WERI-Rb-1 (cell line): ENCODE measurements at regions not wholly inside any gene's neighbourhood (a gene's known extent, or its start where the extent isn't known, plus 50 kb on each side); places are given as distances from the start of the nearest gene placed in this dataset.
A peak's percentile ranks its signal among the peaks of the same experiment; 100 is the strongest.

Source experiments
- DNase-seq: peaks from one replicate; pipeline ENCODE4 v3.0.0-alpha.2; 2020
- H3K27ac ChIP-seq: fragments of 250-450 bp; sonication (Bioruptor Pico); 2 replicates; pipeline ENCODE4 v1.5.1; 2020; ENCODE audit warnings: mild to moderate bottlenecking, moderate library complexity
- H3K27me3 ChIP-seq: fragments of 250-450 bp; sonication (Bioruptor Pico); 2 replicates; pipeline ENCODE4 v1.5.1; 2021; ENCODE audit warnings: mild to moderate bottlenecking, low read depth, moderate library complexity; ENCODE audit not compliant: insufficient read depth, severe bottlenecking
- H3K36me3 ChIP-seq: fragments of 250-450 bp; sonication (Bioruptor Pico); 2 replicates; pipeline ENCODE4 v1.5.1; 2020; ENCODE audit warnings: mild to moderate bottlenecking, moderate library complexity
- H3K4me3 ChIP-seq: 2 replicates; pipeline ENCODE4 v1.5.1; 2011; ENCODE audit warnings: low read depth, mild to moderate bottlenecking, control low read depth, low read length
- H3K9me3 ChIP-seq: fragments of 250-450 bp; sonication (Bioruptor Pico); 2 replicates; pipeline ENCODE4 v1.5.1; 2021; ENCODE audit warnings: mild to moderate bottlenecking, moderate library complexity; ENCODE audit not compliant: severe bottlenecking
- TF ChIP-seq, protein P1 (sequence below): IDR thresholded peaks from 2 replicates; pipeline ENCODE4 v1.5.1; 2011; ENCODE audit warnings: low read depth, mild to moderate bottlenecking, control low read depth, inconsistent platforms, low read length

GRCh38 chr2:116953-117352 lies 70.6 kb upstream of the FAM110C start:
- no peak for DNase-seq
- Histone ChIP-seq H3K27ac (no peak overlapping the region), H3K36me3 (no peaks in the 10 kb centered on the region), H3K4me3 (no peak overlapping the region), H3K27me3 (peaks cover 10% of the 10 kb centered on the region), H3K9me3 (no peaks in the 10 kb centered on the region)
- TF ChIP-seq, protein P1, sequence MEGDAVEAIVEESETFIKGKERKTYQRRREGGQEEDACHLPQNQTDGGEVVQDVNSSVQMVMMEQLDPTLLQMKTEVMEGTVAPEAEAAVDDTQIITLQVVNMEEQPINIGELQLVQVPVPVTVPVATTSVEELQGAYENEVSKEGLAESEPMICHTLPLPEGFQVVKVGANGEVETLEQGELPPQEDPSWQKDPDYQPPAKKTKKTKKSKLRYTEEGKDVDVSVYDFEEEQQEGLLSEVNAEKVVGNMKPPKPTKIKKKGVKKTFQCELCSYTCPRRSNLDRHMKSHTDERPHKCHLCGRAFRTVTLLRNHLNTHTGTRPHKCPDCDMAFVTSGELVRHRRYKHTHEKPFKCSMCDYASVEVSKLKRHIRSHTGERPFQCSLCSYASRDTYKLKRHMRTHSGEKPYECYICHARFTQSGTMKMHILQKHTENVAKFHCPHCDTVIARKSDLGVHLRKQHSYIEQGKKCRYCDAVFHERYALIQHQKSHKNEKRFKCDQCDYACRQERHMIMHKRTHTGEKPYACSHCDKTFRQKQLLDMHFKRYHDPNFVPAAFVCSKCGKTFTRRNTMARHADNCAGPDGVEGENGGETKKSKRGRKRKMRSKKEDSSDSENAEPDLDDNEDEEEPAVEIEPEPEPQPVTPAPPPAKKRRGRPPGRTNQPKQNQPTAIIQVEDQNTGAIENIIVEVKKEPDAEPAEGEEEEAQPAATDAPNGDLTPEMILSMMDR = no peak

- TF ChIP-seq, protein P1 = peak; percentile 27; the same call in 1 of the 2 replicates
- DNase-seq = no peak
- H3K9me3 ChIP-seq = no peaks in the 10 kb centered on the region
- H3K36me3 ChIP-seq = no peaks in the 10 kb centered on the region
- no peak overlapping the region for H3K4me3 ChIP-seq
- H3K27ac ChIP-seq = no peak overlapping the region
- H3K27me3 ChIP-seq = peaks cover 4% of the 10 kb centered on the region
Measured at GRCh38 chr2:115303-115702, 69.0 kb upstream of the FAM110C start.

GRCh38 chr2:114616-115015 lies 68.3 kb upstream of the FAM110C start:
- peaks cover 4% of the 10 kb centered on the region for H3K27me3 ChIP-seq
- H3K9me3 ChIP-seq = no peaks in the 10 kb centered on the region
- H3K27ac ChIP-seq = no peak overlapping the region
- no peaks in the 10 kb centered on the region for H3K36me3 ChIP-seq
- H3K4me3 ChIP-seq = no peak overlapping the region
- DNase-seq = no peak
- TF ChIP-seq, protein P1 = no peak

DNA sequence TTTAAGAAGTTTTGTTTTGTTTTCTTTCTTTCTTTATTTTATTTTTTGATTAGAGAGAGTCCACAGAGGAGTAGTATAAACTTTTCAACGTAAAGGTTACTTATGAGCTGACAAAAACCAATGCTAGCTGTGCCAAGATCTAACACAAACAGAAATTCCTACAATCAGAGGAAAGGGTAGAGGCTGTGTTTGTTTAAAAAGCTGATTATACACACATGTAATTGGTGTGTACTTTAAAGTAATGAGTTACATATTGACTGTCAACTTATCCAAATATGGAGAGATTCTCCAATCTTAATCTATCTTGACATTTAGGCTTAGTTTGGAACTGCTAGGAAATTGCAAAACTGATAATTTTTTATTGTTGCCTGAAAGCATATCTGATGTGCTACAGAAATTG lies 63.7 kb upstream of the FAM110C start:
- TF ChIP-seq, protein P1 = no peak
- DNase-seq = no peak
- Histone ChIP-seq H3K27me3 (no peaks in the 10 kb centered on the region), H3K36me3 (no peaks in the 10 kb centered on the region), H3K9me3 (peaks cover 13% of the 10 kb centered on the region), H3K4me3 (no peak overlapping the region), H3K27ac (no peak overlapping the region)

GRCh38 chr2:108920-109809 lies 62.9 kb upstream of the FAM110C start:
- H3K36me3 ChIP-seq = no peaks in the 10 kb centered on the region
- TF ChIP-seq, protein P1 = no peak
- peaks cover 13% of the 10 kb centered on the region for H3K9me3 ChIP-seq
- no peaks in the 10 kb centered on the region for H3K27me3 ChIP-seq
- no peak overlapping the region for H3K27ac ChIP-seq
- H3K4me3 ChIP-seq = no peak overlapping the region
- DNase-seq = no peak
